Cardiac septum (tissue), 1 donor: ENCODE measurements at regions not wholly inside any gene's neighbourhood (a gene's known extent, or its start where the extent isn't known, plus 50 kb on each side); places are given as distances from the start of the nearest gene placed in this dataset.

Experiments
- DNase-seq: peaks from one replicate; pipeline ENCODE4 v3.0.0-alpha.2; 2020; ENCODE audit warnings: low spot score
- intact Hi-C: fragments of 100-400 bp; cut with DNase I; formaldehyde crosslinking; loops from one replicate; pipeline ENCODE4 v1.14.0; 2022
- donor health status: DM: no; HTN: no; CAD: no.

DNA sequence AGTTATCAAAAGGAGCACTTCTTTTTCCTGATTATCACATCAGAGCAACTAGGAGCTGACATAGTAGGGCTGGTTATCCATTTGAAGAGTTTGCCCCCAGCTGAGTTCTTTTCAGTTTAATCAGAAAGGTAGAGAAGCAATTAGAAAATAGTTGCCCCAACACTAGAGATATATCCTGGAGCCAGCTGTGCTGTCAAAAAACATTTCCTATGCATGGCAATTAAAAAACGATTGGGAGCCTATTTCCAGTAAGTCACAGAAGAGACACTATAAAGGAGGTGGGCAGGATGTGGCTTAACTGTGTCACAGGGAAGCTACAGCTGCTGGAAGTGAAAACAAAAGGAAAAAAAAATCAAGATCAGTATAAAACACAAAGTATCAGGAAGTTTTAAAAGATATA, 155.7 kb upstream of the SLITRK1 start:
- no peak for DNase-seq
- intact Hi-C loops: no loop called here

DNA sequence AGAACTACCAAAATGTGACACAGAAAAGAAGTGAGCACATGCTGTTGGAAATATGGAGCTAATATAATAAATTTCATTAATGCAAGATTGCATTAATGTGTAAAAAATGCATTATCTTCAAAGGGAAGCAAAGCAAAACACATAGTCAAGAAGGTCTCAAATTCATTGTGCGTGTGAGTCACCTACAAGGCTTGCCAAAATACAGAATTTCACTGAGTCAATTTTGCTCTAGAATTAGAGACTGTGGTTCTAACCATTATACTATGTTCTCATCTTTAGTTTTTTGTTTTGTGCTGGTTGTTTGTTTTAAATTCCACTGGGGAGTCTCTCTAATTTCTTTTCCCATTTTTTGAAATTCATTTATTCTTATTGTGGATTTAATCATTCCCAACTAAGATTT, 149.8 kb upstream of the SLITRK1 start:
- DNase-seq: no peak
- intact Hi-C loops: no loop called here

DNA sequence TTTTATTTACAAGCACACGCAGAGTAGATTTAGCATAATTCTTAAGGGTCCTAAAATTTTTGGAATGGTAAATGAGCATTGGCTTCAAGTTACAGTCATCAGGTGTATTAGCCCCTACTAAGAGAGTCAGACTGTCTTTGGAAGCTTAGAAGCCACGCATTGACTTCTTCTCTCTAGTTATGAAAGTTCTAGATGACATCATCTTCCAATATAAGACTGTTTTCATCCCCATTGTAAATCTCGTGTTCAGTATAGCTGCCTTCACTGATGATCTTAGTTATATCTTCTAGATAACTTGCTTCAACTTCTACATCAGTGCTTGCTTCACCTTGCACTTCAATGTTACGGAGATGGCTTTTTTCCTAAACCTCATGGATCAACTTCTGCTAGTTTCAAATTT, 148.8 kb upstream of the SLITRK1 start:
- intact Hi-C loops: no loop called here
- DNase-seq: no peak

DNA sequence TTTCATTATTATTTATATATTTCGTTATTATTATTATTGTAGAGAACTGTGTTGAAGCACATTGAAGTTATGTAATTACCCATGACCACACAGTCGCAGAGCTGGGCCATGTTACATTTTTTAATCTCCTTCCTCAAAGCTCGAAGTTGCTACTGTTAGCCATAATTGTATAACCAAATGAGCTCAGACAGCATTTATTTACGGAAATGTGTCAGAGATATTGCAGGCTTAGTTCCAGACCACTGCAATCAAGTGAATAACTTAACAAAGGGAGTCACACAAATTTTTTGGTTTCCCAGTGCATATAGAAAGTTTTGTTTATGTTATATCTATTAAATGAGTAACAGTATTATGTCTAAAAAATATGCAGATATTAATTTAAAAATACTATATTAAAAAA, 147.1 kb upstream of the SLITRK1 start:
- DNase-seq: no peak
- intact Hi-C loops: no loop called here

DNA sequence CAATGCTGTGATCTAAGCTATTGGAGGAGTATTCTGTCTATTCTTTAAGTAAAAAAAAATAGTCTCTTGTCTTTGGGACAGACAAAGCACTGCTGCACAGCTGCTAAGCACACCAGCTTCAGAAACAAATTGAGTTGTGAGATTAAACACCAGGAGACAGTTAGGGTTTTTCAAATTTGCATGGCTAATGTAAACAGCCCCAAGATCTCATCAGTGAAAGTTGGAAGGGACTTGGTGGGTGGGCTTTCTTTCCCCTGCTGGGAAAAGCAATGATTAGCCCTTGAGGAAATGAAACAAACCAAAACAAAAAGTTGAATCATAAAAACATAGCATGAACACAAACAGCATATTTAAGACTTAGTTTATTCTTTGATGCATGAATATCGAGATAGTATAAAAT, 143.6 kb upstream of the SLITRK1 start:
- intact Hi-C loops: no loop called here
- no peak for DNase-seq

DNA sequence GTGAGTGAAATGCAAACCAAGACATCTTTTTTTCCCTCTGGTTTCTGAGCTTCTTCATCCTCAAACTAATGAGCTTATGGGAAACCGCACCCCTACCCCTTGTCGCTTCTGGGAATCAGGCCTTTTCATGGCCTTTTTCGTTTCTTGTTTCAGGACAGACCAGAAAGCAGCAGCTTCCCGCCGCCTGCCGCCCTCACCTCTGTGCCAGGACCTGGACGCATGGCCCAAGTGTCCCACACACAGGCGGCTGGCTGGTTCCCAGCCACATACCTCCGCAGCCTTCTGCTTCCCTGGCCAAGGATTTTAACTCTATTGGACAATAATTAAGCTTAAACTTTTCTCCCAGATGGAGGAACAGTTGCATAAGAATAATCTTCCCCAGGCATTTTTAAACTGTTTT, 114.1 kb upstream of the SLITRK1 start:
- intact Hi-C loops: no loop called here
- DNase-seq: no peak

DNA sequence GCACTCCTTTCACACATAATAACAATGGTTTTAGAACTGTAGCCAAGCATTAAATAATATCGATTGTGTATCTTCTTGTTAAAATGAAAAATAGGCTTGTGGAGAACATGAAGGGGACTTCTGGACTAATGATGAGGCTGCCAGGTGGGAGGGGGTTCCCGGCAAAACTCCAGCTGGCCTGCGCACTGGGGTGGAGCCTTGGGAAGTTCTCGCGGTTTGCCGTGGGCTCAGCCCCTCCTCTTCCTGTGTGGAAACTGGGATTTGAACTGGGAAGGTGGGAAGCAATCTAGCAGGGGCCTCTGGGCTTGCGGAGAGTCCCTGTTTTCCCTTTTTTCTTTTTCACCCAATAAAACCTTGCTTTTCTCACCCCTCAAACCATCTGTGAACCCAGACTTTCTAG, 113.7 kb upstream of the SLITRK1 start:
- intact Hi-C loops: no loop called here
- no peak for DNase-seq

DNA sequence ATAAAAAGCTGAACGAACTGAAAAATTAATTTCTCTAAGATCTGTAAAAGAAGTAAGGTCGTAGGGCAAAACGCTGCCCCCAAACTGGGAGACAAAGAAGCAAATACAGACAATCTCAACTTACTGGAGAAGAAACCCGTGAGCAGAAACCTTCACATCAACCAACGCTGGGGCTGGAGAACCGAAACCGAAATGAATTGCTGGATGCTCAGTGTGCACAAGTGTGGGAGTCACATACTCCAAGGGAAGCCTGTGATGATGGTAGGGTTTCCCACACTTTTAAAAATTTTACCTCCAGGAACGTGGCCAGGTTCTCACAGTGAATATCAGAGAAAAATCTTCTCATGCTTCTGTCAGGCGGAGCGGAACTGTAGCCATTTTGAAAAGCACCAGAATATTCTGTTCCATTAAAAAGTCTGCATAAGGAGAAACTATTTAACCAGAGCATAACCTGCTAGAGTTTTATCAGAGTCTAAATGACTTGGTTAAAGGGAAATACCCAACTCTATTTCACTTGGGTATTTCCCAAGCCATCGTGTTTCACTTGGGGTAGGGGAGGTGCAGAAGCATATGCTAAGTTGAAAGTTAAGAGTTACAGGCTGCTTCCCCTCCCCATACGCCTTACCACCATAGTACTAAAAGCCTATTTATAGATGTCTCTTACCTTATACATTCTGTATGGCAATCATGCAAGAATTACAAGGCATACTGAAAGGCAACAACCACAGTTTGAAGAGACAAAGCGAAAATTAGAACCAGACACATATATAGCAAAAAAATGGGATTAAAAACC, 110.5 kb upstream of the SLITRK1 start:
- no peak for DNase-seq
- intact Hi-C loops: no loop called here

DNA sequence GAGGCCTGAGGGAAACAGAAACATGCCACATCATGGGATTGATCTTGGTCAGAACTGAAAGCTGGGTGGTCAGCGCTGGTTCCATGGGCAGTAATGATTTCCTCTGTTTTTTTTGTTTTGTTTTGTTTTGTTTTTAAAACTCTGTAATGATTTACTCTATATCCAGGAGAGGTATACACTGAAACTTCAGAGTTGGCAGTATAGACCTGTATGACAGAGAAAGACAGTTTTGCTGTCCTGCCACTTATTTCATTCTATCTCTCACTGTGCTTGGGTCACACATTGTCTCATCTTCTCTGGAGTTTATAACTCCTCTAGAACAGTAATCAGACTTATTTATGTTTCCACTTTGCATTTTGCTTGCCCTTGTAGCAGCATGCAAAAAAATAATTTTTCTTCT, 105.1 kb upstream of the SLITRK1 start:
- intact Hi-C loops: no loop called here
- no peak for DNase-seq

DNA sequence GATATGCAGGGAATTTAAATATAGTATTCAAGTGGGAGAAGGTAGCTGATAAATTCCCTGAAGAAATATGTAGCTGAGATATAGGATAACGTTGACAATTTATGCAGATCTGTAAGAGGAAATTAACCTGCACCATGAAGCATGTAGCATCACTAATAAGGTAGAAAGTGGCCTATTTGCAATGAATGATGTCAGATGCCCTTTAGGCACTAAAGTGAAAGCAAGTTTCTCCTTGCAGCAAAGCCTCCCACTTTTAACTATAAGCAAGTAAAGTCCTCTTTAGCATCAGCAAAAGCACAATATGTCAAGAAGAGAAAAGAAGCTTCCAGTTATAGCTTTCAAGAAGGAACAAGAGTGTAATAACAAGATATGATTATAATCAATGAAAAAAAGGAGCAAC, 102.5 kb upstream of the SLITRK1 start:
- DNase-seq: no peak

DNA sequence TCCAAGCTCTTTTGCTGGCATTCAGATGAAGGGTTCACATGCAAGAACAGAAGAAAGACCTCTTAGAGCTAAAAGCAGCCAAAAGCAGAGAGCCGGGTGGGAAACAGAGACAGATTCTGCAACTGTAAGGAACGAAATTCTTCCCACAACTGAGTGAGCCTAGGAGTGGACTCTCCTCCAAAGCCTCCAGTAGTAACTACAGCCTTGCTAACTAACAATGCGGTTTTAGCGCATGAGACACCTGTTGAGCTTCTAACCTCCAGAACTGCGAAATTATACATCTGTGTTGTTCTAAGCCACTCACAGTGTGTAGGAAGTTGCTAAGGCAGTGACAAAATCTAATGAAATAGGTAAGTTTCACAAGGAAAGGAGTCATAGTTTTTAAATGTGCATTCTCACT, 98.1 kb upstream of the SLITRK1 start:
- intact Hi-C loops: no loop called here
- DNase-seq: no peak

More for the DNA sequence above, 102.5 kb upstream of the SLITRK1 start:
- intact Hi-C loops: no loop called here

DNA sequence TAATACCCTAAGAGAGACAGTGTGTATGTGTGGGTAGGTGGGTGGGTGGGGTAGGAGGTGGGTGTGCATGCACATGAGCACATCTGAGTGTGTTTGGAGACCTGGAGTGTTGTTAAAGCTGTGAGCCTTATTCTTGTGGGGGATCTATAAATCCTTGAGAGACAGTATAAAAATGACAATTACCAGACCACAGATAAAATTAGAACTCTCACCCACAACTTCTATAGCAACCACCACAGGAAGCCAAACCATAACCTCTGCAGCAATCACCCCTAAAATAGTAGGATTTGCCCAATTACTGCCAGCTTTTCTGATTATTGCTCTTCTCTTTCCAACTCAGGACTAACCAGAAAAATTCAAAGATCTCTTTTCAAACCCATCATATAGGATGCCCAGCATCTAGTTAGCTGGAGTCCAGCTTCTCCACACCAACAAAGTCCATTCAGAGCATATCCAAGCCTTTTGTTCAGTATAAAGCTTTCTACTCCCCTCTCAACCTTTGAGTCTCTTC, 93.4 kb upstream of the SLITRK1 start:
- DNase-seq: no peak
- intact Hi-C loops: no loop called here

DNA sequence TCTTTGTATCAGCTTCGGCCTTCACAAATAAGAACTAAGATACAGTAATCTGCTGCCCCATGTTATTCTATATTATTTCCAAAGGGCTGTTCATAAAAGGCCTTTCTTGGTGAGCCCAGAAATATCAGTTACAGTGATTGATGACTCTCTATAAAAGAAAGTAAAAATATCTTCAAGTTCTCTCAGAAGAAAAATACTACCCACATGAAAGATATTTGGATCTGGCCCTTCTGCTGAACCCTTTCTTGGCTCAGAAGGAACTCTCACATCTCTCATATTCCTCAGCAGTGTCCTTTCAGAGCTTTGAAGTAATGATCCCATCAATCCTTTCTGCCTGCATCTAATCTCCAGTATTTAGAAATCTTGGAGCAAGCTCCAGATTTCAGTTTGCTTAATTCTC, 76.3 kb upstream of the SLITRK1 start:
- DNase-seq: no peak
- intact Hi-C loops: no loop called here

DNA sequence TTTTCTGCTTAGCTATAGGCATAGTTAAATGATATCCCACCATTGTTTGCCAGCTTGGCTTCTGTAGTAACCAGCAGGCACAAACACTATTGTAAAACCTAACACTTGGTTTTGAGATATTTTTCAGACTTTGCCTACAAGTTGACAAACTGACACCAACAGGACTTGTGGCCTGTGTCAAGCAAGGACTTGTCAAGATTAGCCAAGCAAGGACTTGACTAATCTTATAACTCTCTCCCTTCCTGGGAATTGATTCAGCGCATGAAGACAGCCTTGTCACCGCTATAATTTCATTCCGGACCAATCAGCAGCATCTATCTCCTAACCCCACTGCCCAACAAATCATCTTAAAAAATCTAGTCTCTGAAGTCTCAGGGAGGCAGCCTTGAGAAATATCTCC, 72.7 kb upstream of the SLITRK1 start:
- no peak for DNase-seq

DNA sequence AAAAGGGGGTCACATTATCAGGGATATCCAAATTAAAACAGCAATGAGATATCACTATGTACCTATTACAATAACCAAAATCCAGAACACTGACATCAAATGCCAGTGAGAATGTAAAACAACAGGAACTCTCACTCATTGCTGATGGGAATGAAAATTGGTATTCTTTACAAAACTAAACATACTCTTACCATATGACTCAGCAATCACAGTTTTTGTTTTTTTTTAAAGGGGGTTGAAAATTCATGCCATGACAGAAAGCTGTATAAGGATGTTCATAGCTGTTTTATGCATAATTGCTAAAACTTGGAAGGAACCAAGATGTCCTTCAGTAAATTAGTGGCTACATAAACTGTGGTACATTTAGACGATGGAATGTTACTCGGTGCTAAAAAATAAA, 71.6 kb upstream of the SLITRK1 start:
- intact Hi-C loops: no loop called here
- DNase-seq: no peak

More for the DNA sequence above, 72.7 kb upstream of the SLITRK1 start:
- intact Hi-C loops: no loop called here

DNA sequence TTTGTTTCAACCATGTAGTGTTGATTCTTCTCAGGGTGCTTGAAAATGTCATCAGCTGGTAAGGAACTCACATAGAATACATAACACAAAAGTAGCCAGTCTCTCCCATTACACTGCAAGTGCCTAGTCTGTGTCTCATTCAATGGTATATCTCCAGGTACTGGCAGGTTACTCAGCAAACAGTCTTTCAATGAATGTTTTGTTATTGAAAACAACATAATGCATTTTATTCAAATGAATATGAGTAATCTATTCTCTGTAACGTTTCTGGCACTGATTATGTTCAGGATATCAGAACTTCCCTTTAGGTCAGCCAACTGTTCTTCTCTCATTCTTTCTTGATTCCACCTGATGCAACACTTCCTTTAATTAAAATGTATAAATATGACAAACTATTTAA, 68.0 kb upstream of the SLITRK1 start:
- intact Hi-C loops: no loop called here
- DNase-seq: no peak

DNA sequence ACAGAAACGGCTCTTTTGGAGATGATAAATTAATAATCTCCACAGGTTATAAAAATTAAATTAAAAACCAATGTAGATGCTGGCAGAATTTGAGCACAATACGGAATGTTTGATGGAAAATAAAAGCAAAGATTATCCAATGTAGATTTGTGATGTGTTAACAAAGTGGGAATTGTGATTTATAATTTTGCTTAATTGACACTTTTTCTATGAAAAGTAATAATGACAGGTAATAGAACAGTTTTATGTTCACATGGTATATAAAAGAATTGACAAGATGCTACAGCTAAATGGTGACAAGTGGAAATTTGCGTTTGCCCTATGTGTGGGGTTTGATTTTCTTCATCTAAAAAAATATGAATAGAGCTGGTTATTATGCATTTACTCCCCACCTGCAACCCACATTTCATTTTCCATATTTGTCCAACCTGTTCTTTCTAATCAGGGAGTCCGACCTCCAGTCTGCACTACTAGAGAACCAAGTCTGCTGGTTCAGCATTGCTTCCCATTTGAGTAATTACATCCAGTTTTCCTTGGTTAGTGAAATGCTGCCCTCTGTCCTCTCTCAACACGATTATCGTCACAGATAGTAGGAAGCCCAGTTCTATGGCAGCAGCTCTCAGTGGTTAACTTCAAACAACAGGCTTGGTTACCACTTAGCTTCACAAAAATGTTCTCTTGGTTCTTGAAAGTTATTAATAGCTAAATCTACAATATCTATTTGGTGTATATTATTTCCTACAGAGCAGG, 61.4 kb upstream of the SLITRK1 start:
- no peak for DNase-seq
- intact Hi-C loops: no loop called here

DNA sequence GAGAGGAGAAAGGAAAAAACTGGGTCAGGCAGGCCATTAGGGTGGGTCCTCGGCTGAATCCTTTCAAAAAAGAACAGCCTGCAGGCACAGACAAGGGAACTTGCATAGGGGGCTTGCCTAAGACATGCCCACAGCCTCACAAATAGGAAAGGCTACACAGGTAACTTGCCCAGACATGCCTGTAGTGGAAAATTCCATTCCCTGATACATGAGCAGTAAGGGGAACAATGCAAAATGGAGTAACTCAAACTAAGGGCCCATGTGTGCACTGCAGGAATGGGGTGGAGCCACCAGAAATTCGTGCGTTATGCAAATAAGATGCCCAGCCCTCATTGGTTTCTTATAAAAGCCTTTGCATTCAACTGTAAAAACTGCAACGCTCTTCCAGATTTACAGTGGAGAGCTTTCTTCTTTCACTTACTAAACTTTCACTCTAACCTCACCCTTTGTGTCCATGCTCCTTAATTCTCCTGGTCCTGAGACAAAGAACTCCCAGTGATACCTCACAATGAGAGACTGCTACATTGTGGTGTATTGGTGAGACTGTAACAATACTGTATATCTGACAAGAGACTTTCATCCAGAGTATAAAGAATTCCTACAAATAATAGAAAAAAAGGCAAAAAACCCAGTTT, 59.5 kb upstream of the SLITRK1 start:
- DNase-seq: no peak
- intact Hi-C loops: no loop called here

DNA sequence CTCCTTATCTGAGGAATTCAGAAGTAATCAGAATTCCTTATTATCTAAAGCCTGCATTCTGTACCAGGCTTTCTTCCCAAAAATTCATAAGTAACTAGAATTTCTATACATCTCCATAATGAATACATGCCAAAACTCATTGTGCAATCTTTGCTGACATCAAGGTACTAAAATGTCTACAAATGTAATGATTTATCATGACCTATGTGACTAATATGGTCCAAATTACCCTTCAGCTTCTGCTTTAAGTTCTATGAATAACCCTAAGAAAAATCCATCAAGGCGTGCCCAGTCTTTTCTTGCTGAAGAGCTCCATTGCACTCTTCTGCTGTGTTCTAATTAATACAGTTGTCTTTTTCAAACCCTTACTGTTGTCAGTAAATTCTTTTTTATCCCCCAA, 58.5 kb upstream of the SLITRK1 start:
- no peak for DNase-seq
- intact Hi-C loops: no loop called here

DNA sequence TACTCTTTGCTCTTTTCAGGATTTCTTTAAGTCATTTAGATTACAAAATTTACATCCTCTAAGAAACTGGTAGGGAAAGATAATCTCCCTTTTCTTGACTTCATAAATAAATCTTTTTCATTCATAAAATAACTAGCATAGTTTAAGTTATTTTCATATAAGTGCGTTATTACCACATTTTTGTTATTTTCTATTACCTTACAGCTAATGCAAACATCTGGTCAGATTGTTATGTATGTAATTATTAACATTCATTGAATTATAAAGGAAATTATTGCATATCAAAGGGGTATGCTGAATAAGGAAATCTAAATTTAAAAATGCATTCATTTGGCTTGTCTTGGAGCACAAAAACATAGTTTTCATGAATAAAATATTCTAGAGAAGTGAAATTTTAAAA, 55.3 kb upstream of the SLITRK1 start:
- DNase-seq: no peak
- intact Hi-C loops: no loop called here

DNA sequence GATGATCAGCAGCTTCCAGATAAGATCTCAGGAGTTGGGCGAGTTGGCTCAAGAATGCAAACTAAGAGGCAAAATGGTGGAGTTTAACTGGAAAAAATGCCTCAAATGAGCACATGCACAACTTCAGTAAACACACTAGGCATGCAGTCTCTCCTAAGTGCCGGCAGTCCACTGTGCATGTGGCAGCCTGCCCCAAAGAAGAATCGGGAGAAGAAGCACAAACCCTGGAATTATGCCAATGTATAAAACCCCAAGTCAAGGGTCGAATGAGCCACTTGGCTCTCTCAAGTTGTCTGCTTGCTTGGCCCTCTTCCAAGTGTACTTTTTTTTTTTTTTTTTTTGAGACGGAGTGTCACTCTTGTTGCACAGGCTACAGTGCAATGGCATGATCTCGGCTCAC, 53.3 kb upstream of the SLITRK1 start:
- no peak for DNase-seq
- intact Hi-C loops: no loop called here
